Hematopoietic multipotent progenitor cell treated with erythropoietin and hydrocortisone succinate and interleukin-3 and kit ligand, for 17 days (in vitro differentiated cells): ENCODE measurements at regions not wholly inside any gene's neighbourhood (a gene's known extent, or its start where the extent isn't known, plus 50 kb on each side); places are given as distances from the start of the nearest gene placed in this dataset.

Experiments used
- DNase-seq: peaks from one replicate; pipeline ENCODE4 v3.0.0-alpha.2; 2015; ENCODE audit warnings: low spot score

- DNase-seq: no peak
Measured at GRCh38 chr2:105621038-105621437, 123.7 kb upstream of the NCK2 start.

- no peak for DNase-seq
Measured at GRCh38 chr2:105618351-105618659, 126.4 kb upstream of the NCK2 start.

- DNase-seq: no peak
Measured at GRCh38 chr2:105617631-105618350, 126.9 kb upstream of the NCK2 start.

- no peak for DNase-seq
Measured at GRCh38 chr2:105615305-105615704, 129.4 kb upstream of the NCK2 start.

- no peak for DNase-seq
Measured at GRCh38 chr2:105611811-105612424, 132.8 kb upstream of the NCK2 start.

- no peak for DNase-seq
Measured at GRCh38 chr2:105611333-105611637, 133.4 kb upstream of the NCK2 start.

- no peak for DNase-seq
Measured at GRCh38 chr2:105610576-105611332, 134.0 kb upstream of the NCK2 start.

- no peak for DNase-seq
Measured at GRCh38 chr2:105609746-105610402, 134.8 kb upstream of the NCK2 start.

GRCh38 chr2:105607920-105608504, 136.7 kb upstream of the NCK2 start:
- no peak for DNase-seq

- DNase-seq: no peak
Measured at GRCh38 chr2:105606081-105606480, 138.6 kb upstream of the NCK2 start.

- DNase-seq: no peak
Measured at GRCh38 chr2:105604938-105605337, 139.8 kb upstream of the NCK2 start.

- no peak for DNase-seq
Measured at GRCh38 chr2:105600949-105601794, 143.5 kb upstream of the NCK2 start.

- no peak for DNase-seq
Measured at GRCh38 chr2:105600602-105600948, 144.1 kb upstream of the NCK2 start.

GRCh38 chr2:105600037-105600442, 144.7 kb upstream of the NCK2 start:
- DNase-seq: no peak

GRCh38 chr2:105598829-105599698, 145.6 kb upstream of the NCK2 start:
- no peak for DNase-seq

- DNase-seq: no peak
Measured at GRCh38 chr2:105597806-105598803, 146.6 kb upstream of the NCK2 start.

GRCh38 chr2:105597011-105597805, 147.5 kb upstream of the NCK2 start:
- no peak for DNase-seq

- DNase-seq: no peak
Measured at GRCh38 chr2:105596411-105596921, 148.2 kb upstream of the NCK2 start.
